Endodermal cell (in vitro differentiated cells): ENCODE measurements at regions not wholly inside any gene's neighbourhood (a gene's known extent, or its start where the extent isn't known, plus 50 kb on each side); places are given as distances from the start of the nearest gene placed in this dataset.

Experiments
- DNase-seq: peaks from one replicate; pipeline ENCODE4 v3.0.0-alpha.2; 2017
- H3K27ac ChIP-seq: 2 replicates; pipeline ENCODE4 v1.5.1; 2013; ENCODE audit warnings: mild to moderate bottlenecking, low read depth, low read length, moderate library complexity
- H3K27me3 ChIP-seq: 2 replicates; pipeline ENCODE4 v1.6.1; 2013; ENCODE audit warnings: mild to moderate bottlenecking, low read length, moderate library complexity; ENCODE audit not compliant: insufficient read depth, control insufficient read depth, poor library complexity, severe bottlenecking
- H3K36me3 ChIP-seq: 2 replicates; pipeline ENCODE4 v1.7.0; 2013; ENCODE audit warnings: mild to moderate bottlenecking, low read length, moderate library complexity; ENCODE audit not compliant: control insufficient read depth, insufficient read depth
- H3K4me1 ChIP-seq: one replicate; pipeline ENCODE4 v1.7.0; 2013; ENCODE audit warnings: low read length; ENCODE audit not compliant: control insufficient read depth, insufficient read depth
- H3K4me3 ChIP-seq: 2 replicates; pipeline ENCODE4 v1.5.1; 2013; ENCODE audit warnings: mild to moderate bottlenecking, low read length, moderate library complexity
- H3K9ac ChIP-seq: 2 replicates; pipeline ENCODE4 v1.6.1; 2013; ENCODE audit warnings: mild to moderate bottlenecking, low read length, moderate library complexity; ENCODE audit not compliant: poor library complexity, severe bottlenecking; ENCODE audit errors: extremely low read depth
- H3K9me3 ChIP-seq: 2 replicates; pipeline ENCODE4 v1.6.1; 2013; ENCODE audit warnings: mild to moderate bottlenecking, low read length, moderate library complexity; ENCODE audit not compliant: control insufficient read depth
- H3K27ac Mint-ChIP-seq: 2 replicates; pipeline ENCODE4 v1.8.0; 2020; ENCODE audit warnings: mixed read lengths
- H3K27me3 Mint-ChIP-seq: 2 replicates; pipeline ENCODE4 v1.8.0; 2021; ENCODE audit warnings: mild to moderate bottlenecking, mixed read lengths; ENCODE audit not compliant: insufficient read depth
- H3K36me3 Mint-ChIP-seq: 2 replicates; pipeline ENCODE4 v1.8.0; 2020; ENCODE audit warnings: low read depth, mixed read lengths
- H3K4me1 Mint-ChIP-seq: 2 replicates; pipeline ENCODE4 v1.8.0; 2020; ENCODE audit warnings: mixed read lengths
- H3K4me3 Mint-ChIP-seq: 2 replicates; pipeline ENCODE4 v1.8.0; 2020; ENCODE audit warnings: mild to moderate bottlenecking, moderate library complexity, mixed read lengths
- H3K9me3 Mint-ChIP-seq: 2 replicates; pipeline ENCODE4 v1.8.0; 2020; ENCODE audit warnings: mild to moderate bottlenecking, mixed read lengths
- WGBS, 2 experiments: methylation state at CpG; one replicate each; pipeline versions ENCODE4 v1.1.5 to v1.1.7; 2013; ENCODE audit warnings: missing lambda C conversion rate in 2 of 2, mixed read lengths in 1 of 2; ENCODE audit not compliant: insufficient coverage in 1 of 2, insufficient read length in 1 of 2; 5-methylcytosine and 5-hydroxymethylcytosine counted together
- TF ChIP-seq, protein P1 (sequence below): fragments of 200-600 bp; sonication (generic); conservative IDR thresholded peaks from 2 replicates; pipeline ENCODE4 v1.5.0; 2021; ENCODE audit warnings: antibody characterized with exemption, mild to moderate bottlenecking

DNA sequence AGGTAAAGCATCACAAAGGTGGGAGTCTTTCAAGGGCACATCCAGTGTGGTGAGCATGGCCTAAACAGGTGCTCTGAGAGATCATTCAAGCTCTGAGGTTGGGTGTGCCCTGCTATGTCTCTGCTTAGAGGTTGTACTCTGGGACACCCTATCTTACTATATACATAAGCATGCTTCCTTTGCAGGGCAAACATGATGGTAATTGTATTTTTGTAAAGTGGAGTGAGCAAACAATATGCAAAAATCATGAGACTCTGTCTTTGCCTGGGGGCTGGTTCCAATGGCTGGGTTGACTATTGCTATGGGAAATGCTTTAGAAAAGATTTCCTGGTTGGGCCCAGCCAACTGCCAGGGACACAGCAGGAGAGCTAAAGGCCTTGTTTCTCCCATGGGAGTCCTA lies 315.1 kb upstream of the TLE3 start:
- Mint-ChIP-seq H3K27me3 (peaks cover 12% of the 10 kb centered on the region), H3K9me3 (peaks cover 11% of the 10 kb centered on the region), H3K4me3 (no peak overlapping the region), H3K36me3 (no peaks in the 10 kb centered on the region), H3K4me1 (no peaks in the 10 kb centered on the region), H3K27ac (no peak overlapping the region)
- H3K4me1 ChIP-seq: no peaks in the 10 kb centered on the region
- H3K27me3 ChIP-seq: peaks cover 6% of the 10 kb centered on the region
- TF ChIP-seq, protein P1, sequence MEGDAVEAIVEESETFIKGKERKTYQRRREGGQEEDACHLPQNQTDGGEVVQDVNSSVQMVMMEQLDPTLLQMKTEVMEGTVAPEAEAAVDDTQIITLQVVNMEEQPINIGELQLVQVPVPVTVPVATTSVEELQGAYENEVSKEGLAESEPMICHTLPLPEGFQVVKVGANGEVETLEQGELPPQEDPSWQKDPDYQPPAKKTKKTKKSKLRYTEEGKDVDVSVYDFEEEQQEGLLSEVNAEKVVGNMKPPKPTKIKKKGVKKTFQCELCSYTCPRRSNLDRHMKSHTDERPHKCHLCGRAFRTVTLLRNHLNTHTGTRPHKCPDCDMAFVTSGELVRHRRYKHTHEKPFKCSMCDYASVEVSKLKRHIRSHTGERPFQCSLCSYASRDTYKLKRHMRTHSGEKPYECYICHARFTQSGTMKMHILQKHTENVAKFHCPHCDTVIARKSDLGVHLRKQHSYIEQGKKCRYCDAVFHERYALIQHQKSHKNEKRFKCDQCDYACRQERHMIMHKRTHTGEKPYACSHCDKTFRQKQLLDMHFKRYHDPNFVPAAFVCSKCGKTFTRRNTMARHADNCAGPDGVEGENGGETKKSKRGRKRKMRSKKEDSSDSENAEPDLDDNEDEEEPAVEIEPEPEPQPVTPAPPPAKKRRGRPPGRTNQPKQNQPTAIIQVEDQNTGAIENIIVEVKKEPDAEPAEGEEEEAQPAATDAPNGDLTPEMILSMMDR: no peak
- no peak overlapping the region for H3K4me3 ChIP-seq
- DNase-seq: no peak
- H3K36me3 ChIP-seq: no peaks in the 10 kb centered on the region
- peaks cover 17% of the 10 kb centered on the region for H3K9me3 ChIP-seq
- H3K9ac ChIP-seq: no peak overlapping the region
- H3K27ac ChIP-seq: no peak overlapping the region

DNA sequence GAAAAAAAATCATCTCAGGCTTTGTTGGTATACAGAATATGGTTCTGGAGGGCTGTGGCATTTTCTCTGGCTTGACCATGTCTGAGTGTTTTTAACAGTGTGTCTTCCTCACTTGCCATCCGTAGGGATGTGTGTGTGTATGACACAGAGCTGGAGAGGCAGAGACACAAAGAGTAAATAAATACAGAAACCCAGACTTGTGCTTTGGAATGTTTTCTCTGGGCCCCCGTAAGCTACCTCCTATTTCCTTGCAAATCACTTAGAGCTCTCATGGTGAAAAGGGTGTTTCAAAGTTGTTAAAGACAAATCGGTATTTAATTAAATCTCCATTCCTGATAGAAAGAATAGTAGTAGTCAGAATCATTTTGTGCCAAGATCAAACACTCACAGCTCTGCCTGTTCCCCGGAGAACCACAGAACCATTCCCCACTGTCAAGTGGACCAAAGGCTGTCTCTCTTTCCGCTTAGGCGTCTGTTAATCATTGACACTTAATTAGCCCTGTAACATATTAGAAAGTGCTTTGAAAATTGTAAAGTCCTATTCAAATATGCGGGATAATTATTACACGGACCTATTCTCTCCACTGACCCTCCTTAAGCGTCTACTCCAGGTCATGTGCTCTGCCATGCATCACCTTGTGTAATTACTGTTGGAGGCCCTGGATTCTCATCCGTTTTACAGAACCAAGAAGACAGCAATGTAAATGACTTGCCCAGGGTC lies 313.6 kb upstream of the TLE3 start:
- H3K4me1 ChIP-seq: no peaks in the 10 kb centered on the region
- DNase-seq: no peak
- peaks cover 26% of the 10 kb centered on the region for H3K9me3 ChIP-seq
- H3K9ac ChIP-seq: no peak overlapping the region
- Mint-ChIP-seq H3K9me3 (peaks cover 21% of the 10 kb centered on the region), H3K27ac (no peak overlapping the region), H3K27me3 (peaks cover 9% of the 10 kb centered on the region), H3K4me1 (peaks cover 3% of the 10 kb centered on the region), H3K36me3 (no peaks in the 10 kb centered on the region), H3K4me3 (no peak overlapping the region)
- WGBS, 2 experiments: 88 to 95% methylated on average over 4 to 10 of the region's 10 CpGs
- H3K27me3 ChIP-seq: peaks cover 6% of the 10 kb centered on the region
- H3K27ac ChIP-seq: no peak overlapping the region
- H3K4me3 ChIP-seq: no peak overlapping the region
- TF ChIP-seq, protein P1: no peak
- no peaks in the 10 kb centered on the region for H3K36me3 ChIP-seq

DNA sequence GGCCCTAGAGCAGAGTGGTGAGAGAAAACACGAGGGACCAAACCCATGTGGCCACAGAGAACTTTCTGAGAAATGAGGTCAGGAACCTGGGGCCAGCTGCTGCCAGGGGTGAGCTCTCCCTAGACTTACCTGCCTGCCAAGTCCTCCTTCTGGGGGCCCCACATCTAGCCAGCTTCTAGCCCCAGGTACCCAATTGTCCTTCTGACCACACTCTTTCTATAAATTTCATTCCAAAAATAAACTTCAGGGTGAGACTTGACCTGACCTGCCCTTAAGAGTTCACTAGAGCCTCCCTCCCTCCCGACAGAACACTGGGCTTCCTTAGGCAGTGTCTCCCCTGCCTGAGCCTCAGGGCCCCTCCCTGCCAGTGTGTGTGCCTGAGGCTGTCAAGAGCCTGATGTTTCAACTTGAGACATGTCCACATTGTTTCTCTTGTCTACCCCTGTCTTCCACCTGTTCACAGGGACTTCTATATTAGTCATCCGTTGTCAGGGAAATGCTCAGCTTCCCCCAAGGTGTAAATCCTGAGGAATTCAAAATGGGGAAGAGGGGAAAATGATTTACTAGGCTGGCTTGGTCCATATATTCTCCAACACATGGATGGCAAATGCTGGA lies 312.8 kb upstream of the TLE3 start:
- no peaks in the 10 kb centered on the region for H3K36me3 Mint-ChIP-seq
- peaks cover 21% of the 10 kb centered on the region for H3K9me3 Mint-ChIP-seq
- no peak overlapping the region for H3K27ac ChIP-seq
- TF ChIP-seq, protein P1: no peak
- H3K4me3 ChIP-seq: no peak overlapping the region
- no peak overlapping the region for H3K4me3 Mint-ChIP-seq
- H3K4me1 Mint-ChIP-seq: peaks cover 3% of the 10 kb centered on the region
- no peaks in the 10 kb centered on the region for H3K36me3 ChIP-seq
- H3K27me3 ChIP-seq: peaks cover 6% of the 10 kb centered on the region
- no peak overlapping the region for H3K9ac ChIP-seq
- WGBS, 2 experiments: 82 to 85% methylated on average over 2 to 3 of the region's 3 CpGs
- DNase-seq: no peak
- no peaks in the 10 kb centered on the region for H3K4me1 ChIP-seq
- H3K27ac Mint-ChIP-seq: no peak overlapping the region
- H3K27me3 Mint-ChIP-seq: peaks cover 7% of the 10 kb centered on the region
- peaks cover 26% of the 10 kb centered on the region for H3K9me3 ChIP-seq
